ENCODE measurements at regions not wholly inside any gene's neighbourhood (a gene's known extent, or its start where the extent isn't known, plus 50 kb on each side); places are given as distances from the start of the nearest gene placed in this dataset.

DNA sequence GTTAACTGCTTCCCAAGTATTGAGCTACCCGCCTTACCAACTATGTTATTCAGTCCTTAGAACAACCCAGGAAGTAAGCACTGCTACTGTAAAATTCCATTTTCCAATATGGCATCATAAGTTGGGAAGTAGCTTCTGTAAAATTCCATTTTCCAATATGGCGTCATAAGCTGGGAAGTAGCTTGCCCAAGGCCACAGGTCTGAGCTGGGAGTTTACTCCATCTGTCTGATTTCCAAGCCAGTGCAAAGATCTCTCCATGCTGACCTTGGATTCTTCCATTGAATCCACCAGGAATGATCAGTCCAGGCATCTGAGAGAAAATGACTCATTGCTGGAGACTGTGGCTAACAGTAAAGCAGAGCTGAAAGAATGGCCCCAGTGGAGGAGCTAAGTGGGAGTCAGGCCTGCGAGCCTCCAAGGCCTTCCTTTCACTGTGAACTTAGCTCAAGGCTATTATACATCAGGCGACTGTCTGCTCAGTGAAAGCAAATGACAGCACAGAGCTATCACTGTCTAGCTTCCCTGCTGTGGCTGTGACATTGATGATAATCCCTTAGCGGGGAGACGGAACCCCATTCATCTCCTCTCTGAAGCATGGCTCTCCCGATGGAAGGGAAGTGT lies 430.4 kb downstream of the HAPSTR1 start:
- Mint-ChIP-seq H3K36me3 (ENCODE audit: insufficient read depth) (peaks cover 2% of the 10 kb centered on the region), H3K4me1 (ENCODE audit: low read depth in 2 of 2) (no peaks in the 10 kb centered on the region), H3K9me3 (peaks cover 16 to 17% of the 10 kb centered on the region in 2 donors), H3K27ac (no peak overlapping the region), H3K27me3 (no peaks in the 10 kb centered on the region), H3K4me3 (no peak overlapping the region)
- ATAC-seq (replicated peaks), result no peak
- no peak for DNase-seq

DNA sequence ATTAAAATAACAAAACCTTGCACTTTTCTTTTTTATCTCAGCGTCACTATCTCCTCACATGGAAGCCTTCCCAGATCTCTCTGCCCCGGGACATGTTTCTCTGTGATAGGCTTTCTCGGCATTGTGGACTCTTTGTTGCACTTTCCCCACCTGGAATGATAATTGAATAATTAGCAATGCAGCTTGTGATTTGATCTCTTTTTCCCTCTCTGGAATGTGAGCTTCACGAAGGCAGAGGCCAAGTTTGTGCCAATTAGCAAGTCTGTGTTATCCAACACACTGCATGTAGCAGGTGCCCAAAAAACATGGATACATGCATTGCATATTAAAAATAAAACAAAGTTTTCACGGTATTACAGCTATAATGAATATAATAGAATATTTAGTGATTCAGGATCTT lies 431.2 kb downstream of the HAPSTR1 start:
- H3K9me3 Mint-ChIP-seq, result peaks cover 16 to 17% of the 10 kb centered on the region in 2 donors
- no peaks in the 10 kb centered on the region for H3K4me1 Mint-ChIP-seq (ENCODE audit: low read depth in 2 of 2)
- DNase-seq, result no peak

DNA sequence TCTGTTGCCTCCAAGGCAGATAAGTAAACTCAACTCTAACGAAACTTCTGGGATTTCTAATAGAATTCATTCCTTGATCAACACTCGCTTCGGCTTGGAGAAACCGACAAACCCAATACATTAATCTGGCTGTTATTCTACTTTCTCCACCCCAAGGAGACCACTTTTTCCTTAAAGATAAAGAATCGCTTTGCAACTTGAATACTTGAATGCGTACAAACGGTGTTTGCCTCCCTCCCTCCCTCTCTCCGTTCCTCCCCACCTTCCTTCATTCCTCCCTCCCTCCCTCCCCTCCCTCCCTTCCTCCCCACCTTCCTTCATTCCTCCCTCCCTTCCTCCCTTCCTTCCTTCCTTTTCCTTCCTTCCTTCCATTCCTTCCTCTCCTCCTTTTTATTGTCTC lies 432.6 kb downstream of the HAPSTR1 start:
- Mint-ChIP-seq H3K27me3 (no peaks in the 10 kb centered on the region), H3K4me1 (ENCODE audit: low read depth in 2 of 2) (no peaks in the 10 kb centered on the region), H3K9me3 (peaks cover 16 to 17% of the 10 kb centered on the region in 2 donors), H3K27ac (no peak overlapping the region), H3K4me3 (no peak overlapping the region), H3K36me3 (ENCODE audit: insufficient read depth) (no peaks in the 10 kb centered on the region)
- ATAC-seq (replicated peaks) (no peak), DNase-seq (no peak)

More for the DNA sequence above, 431.2 kb downstream of the HAPSTR1 start:
- Mint-ChIP-seq H3K27ac (no peak overlapping the region), H3K36me3 (ENCODE audit: insufficient read depth) (no peaks in the 10 kb centered on the region), H3K27me3 (no peaks in the 10 kb centered on the region), H3K4me3 (no peak overlapping the region)
- ATAC-seq (replicated peaks), result no peak

DNA sequence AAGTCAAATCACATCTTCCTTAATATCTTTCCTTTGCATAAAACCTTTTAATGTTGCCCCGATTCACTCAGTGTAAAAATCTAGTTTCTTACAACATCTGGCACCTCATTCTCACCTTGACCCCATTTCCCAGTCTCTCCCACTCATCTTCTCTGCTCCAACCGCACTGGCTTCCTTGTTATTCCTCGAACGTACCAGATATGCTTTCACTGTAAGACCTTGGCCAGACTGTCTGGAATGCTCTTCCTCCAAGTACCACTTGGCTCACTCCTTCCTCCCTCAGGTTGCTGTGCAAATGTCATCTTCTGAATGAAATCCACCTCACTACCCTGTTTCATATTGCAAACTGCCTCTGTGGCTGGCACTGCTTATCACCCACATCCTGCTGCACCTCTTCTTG lies 433.6 kb downstream of the HAPSTR1 start:
- ATAC-seq (replicated peaks) (no peak), DNase-seq (no peak)
- Mint-ChIP-seq H3K4me1 (ENCODE audit: low read depth in 2 of 2) (no peaks in the 10 kb centered on the region), H3K27ac (no peak overlapping the region), H3K4me3 (no peak overlapping the region), H3K27me3 (no peaks in the 10 kb centered on the region), H3K9me3 (peaks cover 16 to 17% of the 10 kb centered on the region in 2 donors), H3K36me3 (ENCODE audit: insufficient read depth) (no peaks in the 10 kb centered on the region)

DNA sequence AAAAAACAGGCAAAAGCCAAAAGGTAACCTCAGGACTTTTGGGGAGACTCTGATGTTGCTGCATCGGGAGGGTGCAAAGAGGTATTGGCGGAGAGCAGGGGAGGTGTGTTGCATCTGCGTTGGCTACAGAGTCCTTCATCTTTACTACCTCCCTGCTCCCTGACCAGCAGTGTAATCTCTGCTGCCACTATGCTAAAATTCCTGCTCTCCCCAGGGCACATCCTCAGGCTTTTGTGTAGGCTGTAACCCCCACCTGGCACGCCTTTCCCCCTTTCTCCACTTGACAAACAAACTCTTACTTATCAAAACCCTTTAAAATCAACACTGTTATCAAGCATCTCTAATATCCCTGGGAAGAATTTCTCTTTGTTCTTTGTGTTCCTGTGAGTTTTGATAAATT lies 435.3 kb downstream of the HAPSTR1 start:
- Mint-ChIP-seq H3K4me3 (no peak overlapping the region), H3K9me3 (peaks cover 16 to 17% of the 10 kb centered on the region in 2 donors), H3K27ac (no peak overlapping the region), H3K36me3 (ENCODE audit: insufficient read depth) (no peaks in the 10 kb centered on the region), H3K27me3 (no peaks in the 10 kb centered on the region), H3K4me1 (ENCODE audit: low read depth in 2 of 2) (no peaks in the 10 kb centered on the region)
- ATAC-seq (replicated peaks) (no peak), DNase-seq (no peak)

DNA sequence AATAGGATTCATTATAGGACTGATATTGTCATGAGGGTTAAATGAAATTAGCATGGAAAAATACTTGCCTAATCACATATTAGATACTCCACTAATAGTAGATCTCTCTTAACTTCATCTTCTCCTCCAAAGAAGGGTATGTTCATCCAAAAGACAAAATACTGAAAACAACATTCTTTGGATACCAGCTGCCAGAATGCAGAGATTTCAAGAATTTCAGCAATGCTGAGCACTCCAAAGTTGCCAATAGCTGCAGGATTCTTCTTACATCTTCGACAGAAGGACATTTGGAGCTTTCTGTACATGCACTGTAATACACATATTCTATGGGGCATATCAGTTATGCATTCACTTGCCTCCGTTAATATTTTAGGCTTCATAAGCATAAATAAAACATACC lies 436.5 kb downstream of the HAPSTR1 start:
- Mint-ChIP-seq H3K27me3 (no peaks in the 10 kb centered on the region), H3K27ac (no peak overlapping the region), H3K4me1 (ENCODE audit: low read depth in 2 of 2) (no peaks in the 10 kb centered on the region), H3K4me3 (no peak overlapping the region), H3K36me3 (ENCODE audit: insufficient read depth) (no peaks in the 10 kb centered on the region), H3K9me3 (peaks cover 14 to 17% of the 10 kb centered on the region in 2 donors)
- ATAC-seq (replicated peaks) (no peak), DNase-seq (no peak)

DNA sequence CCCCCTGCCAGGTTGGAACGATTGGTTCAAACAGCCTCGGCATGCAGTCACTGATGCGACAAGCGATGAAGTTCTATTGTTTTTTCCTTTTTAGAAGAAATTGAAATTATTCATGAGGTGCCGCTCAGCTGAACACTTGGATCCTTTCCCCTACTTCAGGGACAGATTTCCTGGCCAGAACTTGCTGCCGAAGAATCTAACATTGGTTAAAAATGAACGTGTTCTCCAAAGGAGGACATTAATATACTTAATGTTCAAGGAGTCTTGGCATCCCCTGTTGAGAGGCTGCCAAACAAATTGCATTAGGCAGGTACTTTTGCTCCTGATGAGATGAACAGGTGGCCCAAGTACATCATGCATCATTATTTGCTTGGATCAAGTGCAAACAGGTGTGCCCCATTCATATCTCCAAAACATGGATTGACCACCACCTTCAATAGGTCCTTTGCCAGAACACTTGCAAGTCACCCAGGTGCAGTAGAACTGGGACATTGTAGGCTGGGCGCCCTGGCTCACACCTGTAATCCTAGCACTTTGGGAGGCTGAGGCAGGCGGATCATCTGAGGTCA lies 437.2 kb downstream of the HAPSTR1 start:
- ATAC-seq (replicated peaks), result no peak

DNA sequence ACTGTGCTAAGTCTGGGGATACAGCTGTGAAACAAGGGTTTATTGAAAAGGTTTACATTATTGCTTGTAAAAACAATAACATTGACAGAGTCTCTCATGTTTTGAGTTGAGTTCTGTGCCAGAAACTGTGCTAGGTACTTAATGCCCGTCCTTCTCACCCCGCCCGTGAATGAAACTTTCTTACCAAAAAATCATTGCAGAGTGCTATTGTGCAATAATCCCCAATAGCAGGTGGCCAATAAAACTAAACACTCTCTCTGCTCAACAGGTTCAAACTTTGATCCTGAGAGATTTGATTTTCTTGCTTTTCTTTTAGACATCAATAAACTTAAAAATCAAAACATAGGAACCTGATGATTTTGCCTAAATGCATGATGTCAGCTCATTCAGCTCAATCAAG lies 441.6 kb downstream of the HAPSTR1 start:
- peaks cover 6 to 23% of the 10 kb centered on the region in 2 donors for H3K9me3 Mint-ChIP-seq
- no peaks in the 10 kb centered on the region for H3K4me1 Mint-ChIP-seq (ENCODE audit: low read depth in 2 of 2)
- DNase-seq, result no peak
- no peaks in the 10 kb centered on the region for H3K27me3 Mint-ChIP-seq
- H3K4me3 Mint-ChIP-seq, result no peak overlapping the region
- no peak overlapping the region for H3K27ac Mint-ChIP-seq
- no peaks in the 10 kb centered on the region for H3K36me3 Mint-ChIP-seq (ENCODE audit: insufficient read depth)
- no peak for ATAC-seq (replicated peaks)

More for the DNA sequence above, 437.2 kb downstream of the HAPSTR1 start:
- Mint-ChIP-seq H3K36me3 (ENCODE audit: insufficient read depth) (no peaks in the 10 kb centered on the region), H3K27me3 (no peaks in the 10 kb centered on the region), H3K4me3 (no peak overlapping the region), H3K4me1 (ENCODE audit: low read depth in 2 of 2) (no peaks in the 10 kb centered on the region), H3K27ac (no peak overlapping the region), H3K9me3 (peaks cover 14 to 22% of the 10 kb centered on the region in 2 donors)
- DNase-seq, result no peak

DNA sequence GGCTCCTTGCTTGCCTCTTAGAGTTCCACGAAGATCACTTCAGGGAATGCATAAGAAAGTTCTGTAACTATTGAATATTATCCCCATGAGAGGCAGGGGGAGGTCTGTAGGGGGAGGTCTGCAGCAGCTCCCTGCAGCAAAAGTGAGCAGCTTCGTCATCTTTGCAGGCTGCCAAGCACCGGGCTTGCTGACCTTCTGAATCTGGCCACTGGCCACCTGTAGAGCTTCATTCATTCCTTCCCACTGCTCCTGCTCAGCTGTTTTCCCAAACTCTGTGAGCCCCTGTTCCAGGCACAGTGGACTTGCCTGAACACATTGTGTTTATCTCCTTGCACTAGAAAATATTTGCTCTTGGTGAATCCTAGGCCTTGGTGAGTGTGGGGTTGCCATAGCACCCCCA lies 443.3 kb downstream of the HAPSTR1 start:
- peaks cover 6 to 23% of the 10 kb centered on the region in 2 donors for H3K9me3 Mint-ChIP-seq
- no peak overlapping the region for H3K4me3 Mint-ChIP-seq
- no peaks in the 10 kb centered on the region for H3K36me3 Mint-ChIP-seq (ENCODE audit: insufficient read depth)
- H3K27ac Mint-ChIP-seq, result no peak overlapping the region
- no peak for ATAC-seq (replicated peaks)
- no peaks in the 10 kb centered on the region for H3K4me1 Mint-ChIP-seq (ENCODE audit: low read depth in 2 of 2)
- DNase-seq, result no peak
- no peaks in the 10 kb centered on the region for H3K27me3 Mint-ChIP-seq

DNA sequence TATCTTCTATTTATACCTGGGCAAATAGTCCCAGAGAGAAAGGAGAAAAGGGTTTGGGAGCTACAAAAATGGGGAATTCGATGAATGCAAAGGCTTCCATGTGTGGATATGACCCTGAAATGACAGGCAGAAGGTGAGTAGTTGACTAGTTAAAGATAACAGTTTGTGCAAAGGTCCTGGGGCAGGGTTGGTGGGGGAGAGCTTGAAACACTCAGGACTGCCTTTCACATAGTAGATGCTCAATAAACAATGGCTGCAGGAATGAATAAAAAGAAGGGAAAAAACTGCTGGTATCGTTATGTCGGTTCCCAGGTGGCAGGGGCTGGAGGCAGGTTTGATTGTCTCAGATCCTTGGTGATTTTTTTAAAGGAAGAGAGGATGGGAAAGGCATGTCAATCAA lies 445.5 kb downstream of the HAPSTR1 start:
- Mint-ChIP-seq H3K27ac (no peak overlapping the region), H3K4me3 (no peak overlapping the region), H3K27me3 (no peaks in the 10 kb centered on the region), H3K9me3 (peaks cover 6 to 23% of the 10 kb centered on the region in 2 donors), H3K36me3 (ENCODE audit: insufficient read depth) (no peaks in the 10 kb centered on the region), H3K4me1 (ENCODE audit: low read depth in 2 of 2) (no peaks in the 10 kb centered on the region)
- no peak for ATAC-seq (replicated peaks)
- DNase-seq, result no peak

DNA sequence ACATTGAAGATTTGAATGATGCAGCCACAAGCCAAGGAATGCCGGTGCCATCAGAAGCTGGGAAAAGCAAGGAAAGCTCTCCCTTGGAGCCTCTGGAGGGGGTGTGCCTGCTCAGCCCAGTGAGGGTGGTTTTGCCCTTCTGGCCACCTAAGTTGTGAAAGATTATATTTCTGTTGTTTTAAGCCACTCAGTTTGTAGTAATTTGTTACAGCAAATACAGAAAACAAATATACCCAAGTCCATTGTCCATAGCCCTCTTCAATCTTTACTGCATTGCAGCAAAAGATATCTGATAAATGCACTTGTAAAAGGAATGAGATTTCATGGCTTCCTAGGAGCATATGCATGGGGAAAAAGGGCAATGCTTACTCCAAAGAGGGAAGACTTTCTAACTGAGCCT lies 447.9 kb downstream of the HAPSTR1 start:
- H3K9me3 Mint-ChIP-seq, result peaks cover 6 to 16% of the 10 kb centered on the region in 2 donors

DNA sequence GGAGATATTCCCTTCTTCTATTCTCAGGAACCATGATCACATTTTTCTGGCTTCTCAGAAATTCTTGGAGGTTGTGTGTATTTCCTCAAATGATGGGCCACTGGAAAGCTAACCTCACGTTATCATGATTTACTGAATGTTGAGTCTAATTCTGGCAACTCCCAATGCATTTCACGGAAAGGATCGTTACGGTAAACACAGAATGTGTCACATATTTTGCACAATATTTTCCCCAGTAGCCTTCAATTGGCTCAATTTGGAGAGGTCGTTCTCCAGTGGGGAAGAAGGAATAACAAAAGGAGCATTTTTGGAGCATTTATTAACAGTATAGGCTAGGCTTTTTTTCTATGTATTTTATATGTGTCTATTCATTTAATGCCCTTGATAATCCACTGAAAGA lies 450.3 kb downstream of the HAPSTR1 start:
- Mint-ChIP-seq H3K36me3 (ENCODE audit: insufficient read depth) (no peaks in the 10 kb centered on the region), H3K9me3 (peaks cover 0 to 14% of the 10 kb centered on the region in 2 donors), H3K4me1 (ENCODE audit: low read depth in 2 of 2) (no peaks in the 10 kb centered on the region), H3K27me3 (no peaks in the 10 kb centered on the region), H3K27ac (no peak overlapping the region), H3K4me3 (no peak overlapping the region)
- no peak for DNase-seq
- ATAC-seq (replicated peaks), result no peak

More for the DNA sequence above, 447.9 kb downstream of the HAPSTR1 start:
- Mint-ChIP-seq H3K27me3 (no peaks in the 10 kb centered on the region), H3K4me3 (no peak overlapping the region), H3K27ac (no peak overlapping the region), H3K36me3 (ENCODE audit: insufficient read depth) (no peaks in the 10 kb centered on the region), H3K4me1 (ENCODE audit: low read depth in 2 of 2) (no peaks in the 10 kb centered on the region)
- no peak for DNase-seq
- ATAC-seq (replicated peaks), result no peak

DNA sequence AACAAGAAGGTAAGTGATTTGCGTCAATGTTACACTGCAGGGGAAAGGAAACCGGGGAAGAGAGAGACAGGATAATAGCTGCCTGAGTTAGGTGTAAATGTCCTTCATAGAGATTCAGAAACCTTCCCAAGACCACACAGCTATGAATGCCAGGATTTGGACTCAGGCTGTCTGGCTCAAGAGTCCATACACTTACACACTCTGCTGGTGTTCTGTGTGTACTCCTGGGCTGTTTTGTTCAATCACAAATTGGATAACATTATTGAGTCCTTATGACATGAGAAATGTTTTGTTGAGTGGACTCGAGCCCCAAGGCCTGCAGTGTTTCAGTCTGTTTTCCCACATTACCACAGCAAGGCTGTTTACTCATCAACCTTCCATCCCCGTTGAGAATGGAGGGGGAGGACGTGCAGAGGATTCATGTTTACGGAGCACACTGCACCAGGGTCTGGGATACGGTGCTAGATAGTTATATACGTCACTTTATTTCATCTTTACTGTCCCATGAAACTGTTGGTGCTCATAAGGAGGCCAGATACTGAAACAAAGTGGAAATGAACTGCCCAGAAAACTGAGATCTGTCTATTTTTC lies 450.8 kb downstream of the HAPSTR1 start:
- DNase-seq (no peak), ATAC-seq (replicated peaks) (no peak)
- H3K4me1 Mint-ChIP-seq (ENCODE audit: low read depth in 2 of 2), result no peaks in the 10 kb centered on the region
- no peak overlapping the region for H3K27ac Mint-ChIP-seq
- H3K36me3 Mint-ChIP-seq (ENCODE audit: insufficient read depth), result no peaks in the 10 kb centered on the region
- H3K27me3 Mint-ChIP-seq, result no peaks in the 10 kb centered on the region
- H3K4me3 Mint-ChIP-seq, result no peak overlapping the region
- peaks cover 0 to 9% of the 10 kb centered on the region in 2 donors for H3K9me3 Mint-ChIP-seq
